OCI-LY3 (cell line): ENCODE measurements at regions not wholly inside any gene's neighbourhood (a gene's known extent, or its start where the extent isn't known, plus 50 kb on each side); places are given as distances from the start of the nearest gene placed in this dataset.

Experiments used
- H2AFZ ChIP-seq: fragments of 200-600, 300-600 bp; shearing (Covaris generic); 2 replicates; pipeline ENCODE4 v1.6.0; 2014; ENCODE audit warnings: antibody characterized with exemption, low read depth, low read length
- H3K27ac ChIP-seq: fragments of 200-600, 300-600 bp; sonication (generic); 2 replicates; pipeline ENCODE4 v1.5.1; 2014; ENCODE audit warnings: mild to moderate bottlenecking, low read length, moderate library complexity, mixed read lengths
- H3K27me3 ChIP-seq: fragments of 200-600, 300-600 bp; sonication (generic); 2 replicates; pipeline ENCODE4 v1.6.1; 2014; ENCODE audit warnings: low read depth, low read length, mixed read lengths
- H3K36me3 ChIP-seq: fragments of 200-600, 300-600 bp; sonication (generic); replicated peaks from 2 replicates; pipeline ENCODE3; 2014; ENCODE audit warnings: low read depth, low read length, mixed read lengths
- H3K4me1 ChIP-seq: fragments of 300-600, 200-600 bp; sonication (generic); 2 replicates; pipeline ENCODE4 v1.6.1; 2014; ENCODE audit warnings: low read length, mixed read lengths
- H3K4me2 ChIP-seq: fragments of 200-600, 300-600 bp; sonication (generic); 2 replicates; pipeline ENCODE4 v1.6.1; 2014; ENCODE audit warnings: low read length, mixed read lengths
- H3K4me3 ChIP-seq: fragments of 300-600, 200-600 bp; sonication (generic); 2 replicates; pipeline ENCODE4 v1.5.1; 2014; ENCODE audit warnings: antibody characterized with exemption, mild to moderate bottlenecking, low read length, moderate library complexity
- H3K79me2 ChIP-seq: fragments of 300-600, 200-600 bp; shearing (Covaris generic); 2 replicates; pipeline ENCODE4 v1.6.1; 2014; ENCODE audit warnings: mild to moderate bottlenecking, low read length, mixed read lengths
- H3K9ac ChIP-seq: fragments of 300-600, 200-600 bp; shearing (Covaris generic); 2 replicates; pipeline ENCODE4 v1.6.0; 2014; ENCODE audit warnings: mild to moderate bottlenecking, low read length, moderate library complexity
- H3K9me3 ChIP-seq: fragments of 200-600, 300-600 bp; shearing (Covaris generic); 2 replicates; pipeline ENCODE4 v1.6.1; 2014; ENCODE audit warnings: low read length, mixed read lengths; ENCODE audit not compliant: insufficient read depth
- H4K20me1 ChIP-seq: fragments of 200-600, 300-600 bp; sonication (generic); 2 replicates; pipeline ENCODE4 v1.6.1; 2016; ENCODE audit warnings: low read length, mixed read lengths; ENCODE audit not compliant: insufficient read depth
- EZH2phosphoT487 ChIP-seq: fragments of 200-600 bp; shearing (Covaris generic); IDR thresholded peaks from 2 replicates; pipeline ENCODE4 v1.6.1; 2018; ENCODE audit warnings: antibody characterized with exemption, mixed run types, low read depth
- TF ChIP-seq, protein P1 (sequence below): fragments of 200-600, 300-600 bp; sonication (generic); IDR thresholded peaks from 2 replicates; pipeline ENCODE4 v1.5.1; 2014; ENCODE audit warnings: antibody characterized with exemption, low read length, low read depth

DNA sequence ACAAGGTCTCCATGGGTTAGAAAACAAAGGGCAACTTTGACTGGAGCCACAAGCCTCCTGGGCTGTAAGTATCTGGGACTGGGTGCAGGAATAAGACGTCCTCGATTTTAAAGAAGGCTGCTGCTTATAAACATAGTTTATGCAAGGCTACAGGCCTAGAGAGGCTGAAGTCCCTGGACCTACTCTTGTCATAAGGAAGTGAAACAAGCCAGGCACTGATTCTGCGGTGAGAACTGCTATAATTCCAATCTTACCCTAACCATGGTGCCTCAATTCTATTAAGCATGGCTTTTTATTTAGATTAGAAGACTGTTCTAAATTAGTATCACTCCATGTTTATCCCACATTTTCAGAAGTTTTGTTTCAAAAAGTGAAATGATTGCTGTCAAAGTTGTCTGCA, 777.6 kb downstream of the PLOD2 start:
- no peak overlapping the region for H3K27ac ChIP-seq
- no peak overlapping the region for H3K4me3 ChIP-seq
- no peaks in the 10 kb centered on the region for H3K27me3 ChIP-seq
- no peak overlapping the region for H2AFZ ChIP-seq
- no peaks in the 10 kb centered on the region for H3K9me3 ChIP-seq
- H4K20me1 ChIP-seq, result no peaks in the 10 kb centered on the region
- TF ChIP-seq EZH2phosphoT487, result no peak
- H3K4me1 ChIP-seq, result no peaks in the 10 kb centered on the region
- H3K36me3 ChIP-seq, result no peaks in the 10 kb centered on the region
- no peaks in the 10 kb centered on the region for H3K79me2 ChIP-seq
- no peak overlapping the region for H3K4me2 ChIP-seq
- no peak overlapping the region for H3K9ac ChIP-seq

DNA sequence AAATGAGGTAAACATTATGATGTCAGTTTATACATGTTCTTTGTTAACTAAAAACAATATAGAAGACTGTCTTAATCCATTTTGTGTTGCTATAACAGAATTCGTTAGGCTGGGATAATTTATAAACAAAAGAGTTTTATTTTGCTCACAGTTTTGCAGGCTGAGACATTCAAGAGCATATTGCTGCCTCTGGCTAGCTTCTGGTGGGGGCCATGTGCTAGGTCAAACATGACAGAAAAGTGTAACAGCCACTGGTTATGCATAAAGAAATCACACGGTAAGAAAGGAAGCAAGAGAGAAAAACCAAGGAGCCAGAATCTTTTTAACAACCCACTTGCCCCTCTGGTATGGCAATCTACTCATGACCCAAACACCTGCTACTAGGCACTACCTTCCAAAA, 776.7 kb downstream of the PLOD2 start:
- no peak overlapping the region for H2AFZ ChIP-seq
- H3K79me2 ChIP-seq, result no peaks in the 10 kb centered on the region
- no peak overlapping the region for H3K4me2 ChIP-seq
- no peak overlapping the region for H3K27ac ChIP-seq
- no peaks in the 10 kb centered on the region for H3K36me3 ChIP-seq
- no peak overlapping the region for H3K9ac ChIP-seq
- H3K9me3 ChIP-seq, result no peaks in the 10 kb centered on the region
- no peak for TF ChIP-seq EZH2phosphoT487
- TF ChIP-seq, protein P1, sequence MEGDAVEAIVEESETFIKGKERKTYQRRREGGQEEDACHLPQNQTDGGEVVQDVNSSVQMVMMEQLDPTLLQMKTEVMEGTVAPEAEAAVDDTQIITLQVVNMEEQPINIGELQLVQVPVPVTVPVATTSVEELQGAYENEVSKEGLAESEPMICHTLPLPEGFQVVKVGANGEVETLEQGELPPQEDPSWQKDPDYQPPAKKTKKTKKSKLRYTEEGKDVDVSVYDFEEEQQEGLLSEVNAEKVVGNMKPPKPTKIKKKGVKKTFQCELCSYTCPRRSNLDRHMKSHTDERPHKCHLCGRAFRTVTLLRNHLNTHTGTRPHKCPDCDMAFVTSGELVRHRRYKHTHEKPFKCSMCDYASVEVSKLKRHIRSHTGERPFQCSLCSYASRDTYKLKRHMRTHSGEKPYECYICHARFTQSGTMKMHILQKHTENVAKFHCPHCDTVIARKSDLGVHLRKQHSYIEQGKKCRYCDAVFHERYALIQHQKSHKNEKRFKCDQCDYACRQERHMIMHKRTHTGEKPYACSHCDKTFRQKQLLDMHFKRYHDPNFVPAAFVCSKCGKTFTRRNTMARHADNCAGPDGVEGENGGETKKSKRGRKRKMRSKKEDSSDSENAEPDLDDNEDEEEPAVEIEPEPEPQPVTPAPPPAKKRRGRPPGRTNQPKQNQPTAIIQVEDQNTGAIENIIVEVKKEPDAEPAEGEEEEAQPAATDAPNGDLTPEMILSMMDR, result no peak
- no peaks in the 10 kb centered on the region for H3K27me3 ChIP-seq
- H3K4me3 ChIP-seq, result no peak overlapping the region
- H4K20me1 ChIP-seq, result no peaks in the 10 kb centered on the region
- H3K4me1 ChIP-seq, result no peaks in the 10 kb centered on the region

DNA sequence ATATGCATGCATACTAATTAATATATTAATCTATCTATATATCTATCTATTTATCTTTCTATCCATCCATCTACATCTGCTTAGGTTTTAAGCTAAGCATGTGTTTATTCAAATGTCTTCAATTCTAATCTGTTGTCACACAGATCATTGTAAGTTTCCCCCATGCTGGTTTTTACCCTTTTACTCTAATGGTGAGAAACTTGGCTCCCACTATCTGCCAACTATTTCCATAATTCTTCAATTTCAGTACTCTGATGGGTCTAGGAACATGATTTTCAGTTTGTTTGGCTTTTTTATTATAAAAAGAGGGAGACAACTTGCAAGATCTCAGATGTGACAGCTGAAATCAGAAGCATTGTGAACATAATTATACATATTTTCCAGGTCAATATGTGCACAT, 773.8 kb downstream of the PLOD2 start:
- H4K20me1 ChIP-seq, result no peaks in the 10 kb centered on the region
- H2AFZ ChIP-seq, result no peak overlapping the region
- TF ChIP-seq, protein P1, result no peak
- TF ChIP-seq EZH2phosphoT487, result no peak
- H3K27ac ChIP-seq, result no peak overlapping the region
- H3K9me3 ChIP-seq, result no peaks in the 10 kb centered on the region
- H3K4me3 ChIP-seq, result no peak overlapping the region
- H3K4me2 ChIP-seq, result no peak overlapping the region
- H3K27me3 ChIP-seq, result no peaks in the 10 kb centered on the region
- H3K36me3 ChIP-seq, result no peaks in the 10 kb centered on the region
- H3K4me1 ChIP-seq, result no peaks in the 10 kb centered on the region
- no peaks in the 10 kb centered on the region for H3K79me2 ChIP-seq
- no peak overlapping the region for H3K9ac ChIP-seq

DNA sequence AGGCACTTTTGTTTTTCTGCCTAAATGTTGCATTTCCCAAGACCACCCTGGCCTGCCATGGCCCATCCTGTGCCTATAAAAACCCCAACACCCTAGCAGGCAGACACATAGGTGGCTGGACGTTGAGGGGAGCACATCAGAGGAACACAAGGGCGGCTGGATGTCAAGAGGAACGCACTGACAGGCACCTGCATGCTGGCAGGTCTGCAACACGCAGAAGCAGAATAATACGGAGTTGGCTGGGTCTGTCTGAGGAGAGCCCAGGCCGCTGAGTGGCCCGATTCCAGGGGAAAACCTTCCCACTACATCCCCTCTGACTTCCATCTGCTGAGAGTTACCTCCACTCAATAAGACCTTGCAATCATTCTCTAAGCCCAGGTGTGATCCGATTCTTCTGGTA, 765.6 kb downstream of the PLOD2 start:
- no peak overlapping the region for H3K9ac ChIP-seq
- H3K27me3 ChIP-seq, result no peaks in the 10 kb centered on the region
- no peaks in the 10 kb centered on the region for H3K9me3 ChIP-seq
- H3K4me3 ChIP-seq, result no peak overlapping the region
- no peak overlapping the region for H3K27ac ChIP-seq
- H3K79me2 ChIP-seq, result no peaks in the 10 kb centered on the region
- no peaks in the 10 kb centered on the region for H3K4me1 ChIP-seq
- H3K36me3 ChIP-seq, result no peaks in the 10 kb centered on the region
- no peak overlapping the region for H3K4me2 ChIP-seq
- no peaks in the 10 kb centered on the region for H4K20me1 ChIP-seq
- no peak for TF ChIP-seq EZH2phosphoT487
- TF ChIP-seq, protein P1, result no peak
- no peak overlapping the region for H2AFZ ChIP-seq

DNA sequence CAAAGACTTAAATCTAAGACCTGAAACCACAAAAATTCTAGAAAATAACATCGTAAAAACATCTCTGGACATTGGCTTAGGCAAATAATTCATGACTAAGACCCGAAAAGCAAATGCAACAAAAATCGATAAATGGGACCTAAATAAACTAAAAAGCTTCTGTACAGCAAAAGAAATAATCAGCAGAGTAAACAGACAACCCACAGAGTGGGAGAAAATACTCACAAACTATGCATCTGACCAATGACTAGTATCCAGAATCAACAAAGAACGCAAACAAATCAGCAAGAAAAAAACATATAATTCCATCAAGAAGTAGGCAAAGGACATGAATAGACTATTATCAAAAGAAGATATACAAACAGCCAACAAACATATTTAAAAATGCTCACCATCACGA, 749.4 kb downstream of the PLOD2 start:
- Histone ChIP-seq H4K20me1 (no peaks in the 10 kb centered on the region), H3K4me2 (no peak overlapping the region), H3K9me3 (no peaks in the 10 kb centered on the region), H3K27me3 (no peaks in the 10 kb centered on the region), H3K4me3 (no peak overlapping the region), H3K4me1 (no peaks in the 10 kb centered on the region), H3K36me3 (no peaks in the 10 kb centered on the region), H2AFZ (no peak overlapping the region), H3K27ac (no peak overlapping the region), H3K9ac (no peak overlapping the region), H3K79me2 (no peaks in the 10 kb centered on the region)
- no peak for TF ChIP-seq EZH2phosphoT487
- TF ChIP-seq, protein P1, result no peak
